ENCODE measurements at regions not wholly inside any gene's neighbourhood (a gene's known extent, or its start where the extent isn't known, plus 50 kb on each side); places are given as distances from the start of the nearest gene placed in this dataset.

DNA sequence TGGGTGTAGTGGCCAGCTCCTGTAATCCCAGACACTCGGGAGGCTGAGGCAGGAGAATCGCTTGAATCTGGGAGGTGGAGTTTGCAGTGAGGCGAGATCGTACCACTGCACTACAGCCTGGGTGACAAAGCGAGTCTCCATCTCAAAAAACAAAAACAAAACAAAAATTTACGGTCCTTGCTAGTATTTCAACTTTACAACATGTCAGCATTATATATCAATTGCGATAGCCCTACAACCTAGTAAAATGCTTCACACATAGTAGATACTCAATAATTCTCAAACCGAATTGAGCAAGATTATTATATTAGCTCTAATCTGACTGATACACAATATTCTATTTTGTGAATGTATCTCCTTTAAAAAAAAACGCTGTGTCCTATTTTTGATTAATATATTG, 1411.0 kb upstream of the WWC1 start:
- no CpG with 5 or more reads among the region's 9 CpGs for WGBS (ENCODE audit: insufficient coverage)
- Histone ChIP-seq H2AFZ (ENCODE audit: insufficient read depth, low read depth, low read length, poor library complexity, severe bottlenecking) (no peak overlapping the region), H3K36me3 (replicated peaks in 1 of 2; ENCODE audit: control insufficient read depth in 1 of 2, insufficient read depth in 2 of 2, low read length in 2 of 2) (no peaks in the 10 kb centered on the region), H3K79me2 (ENCODE audit: insufficient read depth, low read length) (no peaks in the 10 kb centered on the region), H3K27me3 (ENCODE audit: control insufficient read depth in 2 of 2, insufficient read depth in 2 of 2, low read length in 2 of 2) (no peaks in the 10 kb centered on the region), H3K4me2 (replicated peaks; ENCODE audit: extremely low read depth, low read length, poor library complexity, severe bottlenecking) (no peak overlapping the region), H3K9me3 (replicated peaks in 1 of 2; ENCODE audit: control insufficient read depth in 1 of 2, insufficient read depth in 1 of 2, low read length in 2 of 2) (peaks cover 0 to 7% of the 10 kb centered on the region in 2 donors), H3K4me1 (ENCODE audit: control insufficient read depth in 1 of 2, insufficient read depth in 2 of 2, low read length in 2 of 2) (no peaks in the 10 kb centered on the region), H3K4me3 (replicated peaks in 1 of 3; ENCODE audit: low read depth in 2 of 3, low read length in 3 of 3) (no peak overlapping the region), H3K9ac (ENCODE audit: insufficient read depth, low read length, poor library complexity, severe bottlenecking) (no peak overlapping the region), H4K20me1 (ENCODE audit: insufficient read depth, low read length) (no peaks in the 10 kb centered on the region), H3K27ac (ENCODE audit: low read depth in 1 of 2, low read length in 2 of 2) (no peak overlapping the region)
- H3K36me3 Mint-ChIP-seq: no peaks in the 10 kb centered on the region
- peaks cover 4 to 12% (median 5%) of the 10 kb centered on the region in 7 donors for H3K9me3 Mint-ChIP-seq
- TF ChIP-seq, protein P1, sequence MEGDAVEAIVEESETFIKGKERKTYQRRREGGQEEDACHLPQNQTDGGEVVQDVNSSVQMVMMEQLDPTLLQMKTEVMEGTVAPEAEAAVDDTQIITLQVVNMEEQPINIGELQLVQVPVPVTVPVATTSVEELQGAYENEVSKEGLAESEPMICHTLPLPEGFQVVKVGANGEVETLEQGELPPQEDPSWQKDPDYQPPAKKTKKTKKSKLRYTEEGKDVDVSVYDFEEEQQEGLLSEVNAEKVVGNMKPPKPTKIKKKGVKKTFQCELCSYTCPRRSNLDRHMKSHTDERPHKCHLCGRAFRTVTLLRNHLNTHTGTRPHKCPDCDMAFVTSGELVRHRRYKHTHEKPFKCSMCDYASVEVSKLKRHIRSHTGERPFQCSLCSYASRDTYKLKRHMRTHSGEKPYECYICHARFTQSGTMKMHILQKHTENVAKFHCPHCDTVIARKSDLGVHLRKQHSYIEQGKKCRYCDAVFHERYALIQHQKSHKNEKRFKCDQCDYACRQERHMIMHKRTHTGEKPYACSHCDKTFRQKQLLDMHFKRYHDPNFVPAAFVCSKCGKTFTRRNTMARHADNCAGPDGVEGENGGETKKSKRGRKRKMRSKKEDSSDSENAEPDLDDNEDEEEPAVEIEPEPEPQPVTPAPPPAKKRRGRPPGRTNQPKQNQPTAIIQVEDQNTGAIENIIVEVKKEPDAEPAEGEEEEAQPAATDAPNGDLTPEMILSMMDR (IDR thresholded peaks at IDR 0.05): no peak
- intact Hi-C loops (cut with micrococcal nuclease): no loop called here
- H3K27ac Mint-ChIP-seq: no peak overlapping the region
- no peak for DNase-seq
- H3K27me3 Mint-ChIP-seq (ENCODE audit: low read depth in 3 of 3): no peaks in the 10 kb centered on the region
- no peaks in the 10 kb centered on the region for H3K4me1 Mint-ChIP-seq
- no peak overlapping the region for H3K4me3 Mint-ChIP-seq

DNA sequence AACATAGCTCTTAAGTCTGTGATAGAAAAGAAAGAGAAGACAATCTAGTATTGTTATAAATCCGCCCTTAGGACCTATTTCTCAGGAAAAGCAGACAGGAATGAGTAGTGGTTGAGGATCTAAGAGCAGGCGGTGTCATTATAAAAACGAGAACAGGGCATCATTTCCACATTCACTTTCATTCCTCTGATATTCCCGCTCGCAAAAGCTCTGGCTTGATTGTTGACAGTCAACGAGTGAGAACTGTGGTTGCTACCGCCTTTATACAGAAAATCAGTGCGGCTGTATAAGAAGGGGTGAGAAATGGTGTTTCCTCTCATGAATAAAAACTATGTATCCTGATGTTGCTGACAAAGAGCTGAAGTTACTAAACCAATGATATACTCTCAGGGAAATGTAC, 1409.6 kb upstream of the WWC1 start:
- no peak overlapping the region for H2AFZ ChIP-seq (ENCODE audit: insufficient read depth, low read depth, low read length, poor library complexity, severe bottlenecking)
- H3K4me3 Mint-ChIP-seq: no peak overlapping the region
- intact Hi-C loops (cut with micrococcal nuclease): no loop called here

More for the DNA sequence above, 1409.6 kb upstream of the WWC1 start:
- Mint-ChIP-seq H3K9me3 (peaks cover 4 to 12% (median 5%) of the 10 kb centered on the region in 7 donors), H3K4me1 (no peaks in the 10 kb centered on the region), H3K36me3 (no peaks in the 10 kb centered on the region), H3K27me3 (ENCODE audit: low read depth in 3 of 3) (no peaks in the 10 kb centered on the region), H3K27ac (no peak overlapping the region)
- no peaks in the 10 kb centered on the region for H3K4me1 ChIP-seq (ENCODE audit: control insufficient read depth in 1 of 2, insufficient read depth in 2 of 2, low read length in 2 of 2)
- H3K36me3 ChIP-seq (replicated peaks in 1 of 2; ENCODE audit: control insufficient read depth in 1 of 2, insufficient read depth in 2 of 2, low read length in 2 of 2): no peaks in the 10 kb centered on the region
- peaks cover 0 to 7% of the 10 kb centered on the region in 2 donors for H3K9me3 ChIP-seq (replicated peaks in 1 of 2; ENCODE audit: control insufficient read depth in 1 of 2, insufficient read depth in 1 of 2, low read length in 2 of 2)
- no peak overlapping the region for H3K27ac ChIP-seq (ENCODE audit: low read depth in 1 of 2, low read length in 2 of 2)
- H3K27me3 ChIP-seq (ENCODE audit: control insufficient read depth in 2 of 2, insufficient read depth in 2 of 2, low read length in 2 of 2): no peaks in the 10 kb centered on the region
- DNase-seq: no peak
- TF ChIP-seq, protein P1 (IDR thresholded peaks at IDR 0.05): no peak
- no peaks in the 10 kb centered on the region for H4K20me1 ChIP-seq (ENCODE audit: insufficient read depth, low read length)
- H3K9ac ChIP-seq (ENCODE audit: insufficient read depth, low read length, poor library complexity, severe bottlenecking): no peak overlapping the region
- no peak overlapping the region for H3K4me3 ChIP-seq (replicated peaks in 1 of 3; ENCODE audit: low read depth in 2 of 3, low read length in 3 of 3)
- no peaks in the 10 kb centered on the region for H3K79me2 ChIP-seq (ENCODE audit: insufficient read depth, low read length)
- no CpG with 5 or more reads among the region's 8 CpGs for WGBS (ENCODE audit: insufficient coverage)
- no peak overlapping the region for H3K4me2 ChIP-seq (replicated peaks; ENCODE audit: extremely low read depth, low read length, poor library complexity, severe bottlenecking)

Measured in CD14-positive monocyte (primary cell).